Kidney (tissue), 13 donors: ENCODE measurements at regions not wholly inside any gene's neighbourhood (a gene's known extent, or its start where the extent isn't known, plus 50 kb on each side); places are given as distances from the start of the nearest gene placed in this dataset.

Experiments used
- DNase-seq, 5 donors: peaks; one replicate each; pipeline ENCODE4 v3.0.0-alpha.2; 2013 to 2020
- FAIRE-seq: peaks from 2 replicates; lab custom pipeline; 2012; peaks lifted over from hg19 to GRCh38; lab: Jason Lieb, UNC
- H3K27ac ChIP-seq, 2 donors: one replicate each; pipeline ENCODE4 v1.7.0; 2013; ENCODE audit warnings: low read depth in 2 of 2, low read length in 2 of 2, inconsistent platforms in 1 of 2
- H3K27me3 ChIP-seq: one replicate; pipeline ENCODE4 v1.7.1; 2013; ENCODE audit warnings: low read length, inconsistent platforms; ENCODE audit not compliant: control insufficient read depth, insufficient read depth
- H3K36me3 ChIP-seq, 3 donors: one replicate each; pipeline versions ENCODE4 v1.7.0 to v1.7.1; 2013; ENCODE audit warnings: low read length in 3 of 3, control low read depth in 1 of 3, inconsistent platforms in 1 of 3; ENCODE audit not compliant: insufficient read depth in 3 of 3, control insufficient read depth in 2 of 3
- H3K4me1 ChIP-seq, 3 donors: one replicate each; pipeline versions ENCODE4 v1.7.0 to v1.7.1; 2013; ENCODE audit warnings: low read length in 3 of 3, inconsistent platforms in 1 of 3, low read depth in 1 of 3; ENCODE audit not compliant: control insufficient read depth in 2 of 3, insufficient read depth in 2 of 3
- H3K4me3 ChIP-seq, 3 donors: one replicate each; pipeline versions ENCODE4 v1.7.0 to v1.8.1; 2013; ENCODE audit warnings: low read length in 3 of 3, control low read depth in 1 of 3, inconsistent platforms in 1 of 3
- H3K9ac ChIP-seq, 3 donors: one replicate each; pipeline versions ENCODE4 v1.7.0 to v1.7.1; 2013; ENCODE audit warnings: low read length in 3 of 3, control low read depth in 1 of 3, inconsistent platforms in 1 of 3
- H3K9me3 ChIP-seq, 3 donors: one replicate each; pipeline versions ENCODE4 v1.7.0 to v1.7.1; 2013; ENCODE audit warnings: low read length in 3 of 3, control low read depth in 1 of 3, inconsistent platforms in 1 of 3; ENCODE audit not compliant: control insufficient read depth in 2 of 3, insufficient read depth in 1 of 3
- intact Hi-C: fragments of 100-400 bp; cut with DNase I; formaldehyde crosslinking; loops from one replicate; pipeline ENCODE4 v1.11.1; 2022
- TF ChIP-seq, protein P1 (sequence below): IDR thresholded peaks from 3 replicates; pipeline ENCODE4 v1.5.1; 2012; ENCODE audit warnings: mild to moderate bottlenecking, moderate library complexity, borderline replicate concordance; ENCODE audit not compliant: insufficient read depth; ENCODE audit errors: extremely low read depth
- donor health status: control.
- donor health status: control.
- donor health status: control.
- donor health status: control.
- donor health status: control.
- donor health status: DM: yes; HTN: yes; CAD: no.
- donor health status: Normal renal cell carcinoma (clear cell type).

DNA sequence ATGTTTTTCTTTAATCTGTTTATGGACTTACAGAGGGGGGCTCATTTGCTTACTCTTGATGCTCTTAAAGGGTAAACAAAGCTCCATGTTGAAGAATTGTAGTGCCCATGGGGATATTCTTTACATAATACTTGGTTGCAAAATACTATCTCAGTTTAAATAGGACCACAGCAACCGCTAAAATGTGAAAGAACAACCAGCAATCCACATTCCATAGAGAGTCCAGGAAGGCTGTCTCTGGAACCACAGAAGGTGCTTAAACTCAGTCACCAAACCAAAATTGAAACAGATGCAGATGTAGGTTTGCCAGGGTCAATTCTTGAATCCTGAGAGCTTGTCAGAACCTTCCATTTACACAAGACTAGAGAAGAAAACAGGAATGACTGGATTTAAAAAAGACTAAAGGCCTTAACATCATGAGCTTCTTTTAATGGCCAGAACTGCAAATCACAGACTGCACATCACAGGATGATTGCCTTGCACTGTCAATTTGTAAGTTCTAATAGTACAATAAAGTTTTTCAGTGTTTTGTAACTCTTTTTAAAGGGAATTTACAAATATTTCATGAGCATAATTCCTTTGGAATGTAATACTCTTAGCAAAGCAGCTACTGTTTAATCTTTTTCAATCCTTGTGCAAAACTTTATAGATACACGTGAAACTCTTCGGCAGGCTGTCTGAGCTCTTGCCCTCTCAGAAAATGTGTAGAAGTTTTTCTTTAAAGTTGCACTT lies 661.6 kb downstream of the SI start:
- H3K27me3 ChIP-seq = no peaks in the 10 kb centered on the region
- FAIRE-seq (no peak), DNase-seq (no peak)
- no peaks in the 10 kb centered on the region for H3K36me3 ChIP-seq
- no peak overlapping the region for H3K4me3 ChIP-seq
- intact Hi-C loops = no loop called here
- TF ChIP-seq, protein P1, sequence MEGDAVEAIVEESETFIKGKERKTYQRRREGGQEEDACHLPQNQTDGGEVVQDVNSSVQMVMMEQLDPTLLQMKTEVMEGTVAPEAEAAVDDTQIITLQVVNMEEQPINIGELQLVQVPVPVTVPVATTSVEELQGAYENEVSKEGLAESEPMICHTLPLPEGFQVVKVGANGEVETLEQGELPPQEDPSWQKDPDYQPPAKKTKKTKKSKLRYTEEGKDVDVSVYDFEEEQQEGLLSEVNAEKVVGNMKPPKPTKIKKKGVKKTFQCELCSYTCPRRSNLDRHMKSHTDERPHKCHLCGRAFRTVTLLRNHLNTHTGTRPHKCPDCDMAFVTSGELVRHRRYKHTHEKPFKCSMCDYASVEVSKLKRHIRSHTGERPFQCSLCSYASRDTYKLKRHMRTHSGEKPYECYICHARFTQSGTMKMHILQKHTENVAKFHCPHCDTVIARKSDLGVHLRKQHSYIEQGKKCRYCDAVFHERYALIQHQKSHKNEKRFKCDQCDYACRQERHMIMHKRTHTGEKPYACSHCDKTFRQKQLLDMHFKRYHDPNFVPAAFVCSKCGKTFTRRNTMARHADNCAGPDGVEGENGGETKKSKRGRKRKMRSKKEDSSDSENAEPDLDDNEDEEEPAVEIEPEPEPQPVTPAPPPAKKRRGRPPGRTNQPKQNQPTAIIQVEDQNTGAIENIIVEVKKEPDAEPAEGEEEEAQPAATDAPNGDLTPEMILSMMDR = no peak
- no peaks in the 10 kb centered on the region for H3K4me1 ChIP-seq
- no peak overlapping the region for H3K9ac ChIP-seq
- H3K9me3 ChIP-seq = no peaks in the 10 kb centered on the region
- no peak overlapping the region for H3K27ac ChIP-seq

- DNase-seq (no peak), FAIRE-seq (no peak)
- no peak overlapping the region for H3K9ac ChIP-seq
- TF ChIP-seq, protein P1 = no peak
- H3K27ac ChIP-seq = no peak overlapping the region
- intact Hi-C loops = no loop called here
- H3K36me3 ChIP-seq = no peaks in the 10 kb centered on the region
- no peaks in the 10 kb centered on the region for H3K4me1 ChIP-seq
- no peaks in the 10 kb centered on the region for H3K27me3 ChIP-seq
- H3K4me3 ChIP-seq = no peak overlapping the region
- no peaks in the 10 kb centered on the region for H3K9me3 ChIP-seq
Observed at GRCh38 chr3:164408326-164408725, 670.0 kb downstream of the SI start.

- no peaks in the 10 kb centered on the region for H3K9me3 ChIP-seq
- no peaks in the 10 kb centered on the region for H3K4me1 ChIP-seq
- H3K4me3 ChIP-seq = no peak overlapping the region
- intact Hi-C loops = no loop called here
- TF ChIP-seq, protein P1 = no peak
- DNase-seq (no peak), FAIRE-seq (no peak)
- H3K36me3 ChIP-seq = no peaks in the 10 kb centered on the region
- H3K9ac ChIP-seq = no peak overlapping the region
- H3K27me3 ChIP-seq = no peaks in the 10 kb centered on the region
- H3K27ac ChIP-seq = no peak overlapping the region
Observed at GRCh38 chr3:164407111-164407510, 671.2 kb downstream of the SI start.

GRCh38 chr3:164406281-164406680 lies 672.0 kb downstream of the SI start:
- no peaks in the 10 kb centered on the region for H3K4me1 ChIP-seq
- H3K27ac ChIP-seq = no peak overlapping the region
- H3K27me3 ChIP-seq = no peaks in the 10 kb centered on the region
- H3K36me3 ChIP-seq = no peaks in the 10 kb centered on the region
- no peak for DNase-seq
- no peak overlapping the region for H3K4me3 ChIP-seq
- no peaks in the 10 kb centered on the region for H3K9me3 ChIP-seq
- TF ChIP-seq, protein P1 = no peak
- FAIRE-seq = no peak
- no peak overlapping the region for H3K9ac ChIP-seq
- intact Hi-C loops = no loop called here
